ENCODE measurements at regions not wholly inside any gene's neighbourhood (a gene's known extent, or its start where the extent isn't known, plus 50 kb on each side); places are given as distances from the start of the nearest gene placed in this dataset.
"Not testable (repeated sequence)": the region's sequence is repeated elsewhere in the genome, so short reads cannot be mapped to it uniquely, and the experiment has no call there.

- not testable (repeated sequence) for TF ChIP-seq CTCF (tag by site-specific recombination; IDR thresholded peaks at IDR 0.05); ZNF660 (tag by site-specific recombination; IDR thresholded peaks at IDR 0.05); TRIM28 (IDR thresholded peaks at IDR 0.05; ENCODE audit: borderline replicate concordance, low read length); ZBTB26 (tag by site-specific recombination; optimal IDR thresholded peaks at IDR 0.05); ZNF274 (IDR thresholded peaks at IDR 0.05; ENCODE audit: low read length); ZNF274 (tag by site-specific recombination; IDR thresholded peaks at IDR 0.05; ENCODE audit: borderline replicate concordance)
These were observed 777.2 kb upstream of the TPTE start for GRCh38 chr21:9744166-9744565.
